ENCODE measurements at regions not wholly inside any gene's neighbourhood (a gene's known extent, or its start where the extent isn't known, plus 50 kb on each side); places are given as distances from the start of the nearest gene placed in this dataset.

- TF ChIP-seq REST (IDR thresholded peaks at IDR 0.05; ENCODE audit: low read depth) (no peak), CTCF (IDR thresholded peaks at IDR 0.05 in 2 of 3, conservative IDR thresholded peaks at IDR 0.05 in 1 of 3; ENCODE audit: borderline replicate concordance in 1 of 3, insufficient read depth in 1 of 3, low read depth in 2 of 3, low read length in 2 of 3) (no peak)
Measured at GRCh38 chr16:86199871-86200695, 301.1 kb downstream of the IRF8 start (continued).

- POLR2A ChIA-PET = no interaction called here
- Histone ChIP-seq H3K9ac (ENCODE audit: low read length) (no peak overlapping the region), H3K27me3 (ENCODE audit: insufficient read depth, low read length) (peaks cover 66% of the 10 kb centered on the region), H3K9me2 (ENCODE audit: insufficient read depth) (no peaks in the 10 kb centered on the region), H3K4me1 (ENCODE audit: control insufficient read depth in 1 of 2, insufficient read depth in 2 of 2, low read length in 2 of 2) (no peaks in the 10 kb centered on the region), H2AFZ (ENCODE audit: low read depth, low read length, poor library complexity, severe bottlenecking) (no peak overlapping the region), H3K4me3 (replicated peaks in 1 of 2; ENCODE audit: low read depth in 1 of 2, low read length in 2 of 2) (no peak overlapping the region), H3K9me3 (ENCODE audit: control insufficient read depth in 1 of 2, insufficient read depth in 1 of 2, low read depth in 1 of 2, low read length in 2 of 2) (no peaks in the 10 kb centered on the region), H3K36me3 (ENCODE audit: control insufficient read depth in 1 of 2, insufficient read depth in 2 of 2, low read length in 2 of 2) (no peaks in the 10 kb centered on the region), H4K20me1 (ENCODE audit: insufficient read depth) (no peaks in the 10 kb centered on the region), H3K79me2 (ENCODE audit: insufficient read depth, low read length) (no peaks in the 10 kb centered on the region), H3K4me2 (ENCODE audit: low read length) (no peak overlapping the region), H3K27ac (ENCODE audit: low read depth, low read length) (no peak overlapping the region)
- CTCF ChIA-PET = no interaction called here
- no TSS peak for BruUV-seq (replicated peaks)
- no peak for TF ChIP-seq POLR2AphosphoS5 (IDR thresholded peaks at IDR 0.05; ENCODE audit: low read depth, low read length)
- TF ChIP-seq SRF (IDR thresholded peaks at IDR 0.05; ENCODE audit: low read depth) = no peak
- TF ChIP-seq REST (IDR thresholded peaks at IDR 0.05; ENCODE audit: low read depth) = no peak
- no peak for TF ChIP-seq FOSL1 (IDR thresholded peaks at IDR 0.05; ENCODE audit: low read depth)
- no peak for TF ChIP-seq MAX (IDR thresholded peaks at IDR 0.05)
- intact Hi-C loops (cut with micrococcal nuclease) = loop anchor here (10.0 kb wide), 1 partner anchor 56 kb away; no protein-coding TSS in a partner anchor
- RAD21 ChIA-PET (ENCODE audit: low non-redundant PET in 1 of 2, low total read pairs in 2 of 2, uncharacterized antibody in 2 of 2, unreplicated experiment in 2 of 2) = no interaction called here
- ATAC-seq = no peak; the same call in none of the 2 replicates
- no peak for DNase-seq (ENCODE audit: low read depth, low spot score)
Measured at GRCh38 chr16:86200722-86201121, 301.8 kb downstream of the IRF8 start.
